Liver (tissue), 8 donors: ENCODE measurements at regions not wholly inside any gene's neighbourhood (a gene's known extent, or its start where the extent isn't known, plus 50 kb on each side); places are given as distances from the start of the nearest gene placed in this dataset.

Source experiments
- DNase-seq: peaks from one replicate; pipeline ENCODE4 v3.0.0-alpha.2; 2017; ENCODE audit warnings: low spot score
- H3K27ac ChIP-seq, 2 donors: one replicate each; pipeline ENCODE4 v1.7.0; 2013; ENCODE audit warnings: inconsistent platforms in 2 of 2, low read length in 2 of 2, control low read depth in 1 of 2, low read depth in 1 of 2, mild to moderate bottlenecking in 1 of 2
- H3K27me3 ChIP-seq, 4 donors: one replicate each; pipeline versions ENCODE4 v1.6.1 to v1.7.0; 2013; ENCODE audit warnings: low read length in 3 of 4, inconsistent platforms in 1 of 4, mild to moderate bottlenecking in 1 of 4, moderate library complexity in 1 of 4; ENCODE audit not compliant: control insufficient read depth in 4 of 4, insufficient read depth in 4 of 4
- H3K36me3 ChIP-seq, 4 donors: one replicate each; pipeline versions ENCODE4 v1.6.1 to v1.7.0; 2013; ENCODE audit warnings: low read length in 3 of 4, mild to moderate bottlenecking in 3 of 4, low read depth in 1 of 4, moderate library complexity in 1 of 4; ENCODE audit not compliant: control insufficient read depth in 4 of 4, insufficient read depth in 3 of 4
- H3K4me1 ChIP-seq, 4 donors: one replicate each; pipeline versions ENCODE4 v1.6.1 to v1.7.0; 2013; ENCODE audit warnings: low read length in 3 of 4, mild to moderate bottlenecking in 3 of 4, moderate library complexity in 1 of 4; ENCODE audit not compliant: control insufficient read depth in 4 of 4, insufficient read depth in 4 of 4
- H3K4me3 ChIP-seq, 3 donors: one replicate each; pipeline versions ENCODE4 v1.6.1 to v1.7.0; 2013; ENCODE audit warnings: low read length in 3 of 3, control low read depth in 1 of 3, low read depth in 1 of 3, mild to moderate bottlenecking in 1 of 3
- H3K9ac ChIP-seq, 2 donors: one replicate each; pipeline ENCODE4 v1.7.0; 2013; ENCODE audit warnings: low read length in 2 of 2, mild to moderate bottlenecking in 2 of 2, moderate library complexity in 2 of 2, control low read depth in 1 of 2, low read depth in 1 of 2
- H3K9me3 ChIP-seq, 4 donors: one replicate each; pipeline versions ENCODE4 v1.6.1 to v1.7.0; 2013; ENCODE audit warnings: low read length in 3 of 4; ENCODE audit not compliant: control insufficient read depth in 4 of 4
- CTCF ChIP-seq: fragments of 150-350 bp; IDR thresholded peaks from 2 replicates; pipeline ENCODE4 v1.5.1; 2017; ENCODE audit warnings: improper control_type of control experiment, low read depth, low read length; ENCODE audit not compliant: missing input control
- EGR1 ChIP-seq, 2 donors: IDR thresholded peaks; 2 replicates each; pipeline ENCODE4 v1.6.1; 2016 to 2018; ENCODE audit warnings: antibody characterized with exemption in 2 of 2, low read depth in 2 of 2
- FOXA1 ChIP-seq: IDR thresholded peaks from 2 replicates; pipeline ENCODE4 v1.6.1; 2016; ENCODE audit warnings: antibody characterized with exemption
- FOXA2 ChIP-seq: IDR thresholded peaks from 2 replicates; pipeline ENCODE4 v1.6.1; 2016; ENCODE audit warnings: antibody characterized with exemption
- GABPA ChIP-seq, 2 donors: IDR thresholded peaks in 1 of 2; conservative IDR thresholded peaks in 1 of 2; 2 replicates each; pipeline ENCODE4 v1.6.1; 2016; ENCODE audit warnings: antibody characterized with exemption in 2 of 2, mild to moderate bottlenecking in 1 of 2, moderate library complexity in 1 of 2
- HNF4A ChIP-seq, 2 donors: conservative IDR thresholded peaks; 2 replicates each; pipeline ENCODE4 v1.6.1; 2016; ENCODE audit warnings: antibody characterized with exemption in 2 of 2, mild to moderate bottlenecking in 2 of 2
- JUND ChIP-seq, 2 donors: IDR thresholded peaks; 2 replicates each; pipeline ENCODE4 v1.6.1; 2016; ENCODE audit warnings: antibody characterized with exemption in 2 of 2
- NR2F2 ChIP-seq: IDR thresholded peaks from 2 replicates; pipeline ENCODE4 v1.6.1; 2016; ENCODE audit warnings: antibody characterized with exemption
- RAD21 ChIP-seq, 2 donors: IDR thresholded peaks; 2 replicates each; pipeline ENCODE4 v1.6.1; 2016; ENCODE audit warnings: antibody characterized with exemption in 2 of 2, mild to moderate bottlenecking in 2 of 2
- REST ChIP-seq: IDR thresholded peaks from 2 replicates; pipeline ENCODE4 v1.6.1; 2016; ENCODE audit warnings: antibody characterized with exemption, mild to moderate bottlenecking
- RXRA ChIP-seq, 2 donors: IDR thresholded peaks; 2 replicates each; pipeline ENCODE4 v1.6.1; 2017 to 2018; ENCODE audit warnings: antibody characterized with exemption in 2 of 2, mild to moderate bottlenecking in 1 of 2
- SP1 ChIP-seq: IDR thresholded peaks from 2 replicates; pipeline ENCODE4 v1.6.1; 2018; ENCODE audit warnings: antibody characterized with exemption, mild to moderate bottlenecking
- TAF1 ChIP-seq: conservative IDR thresholded peaks from 2 replicates; pipeline ENCODE4 v1.6.1; 2016; ENCODE audit warnings: antibody characterized with exemption, mild to moderate bottlenecking
- YY1 ChIP-seq: IDR thresholded peaks from 2 replicates; pipeline ENCODE4 v1.6.1; 2016; ENCODE audit warnings: antibody characterized with exemption, mild to moderate bottlenecking
- ZBTB33 ChIP-seq: IDR thresholded peaks from 2 replicates; pipeline ENCODE4 v1.6.1; 2016; ENCODE audit warnings: antibody characterized with exemption
- WGBS: extraction: QIAGEN DNeasy Blood & Tissue Kit; methylation state at CpG from one replicate; pipeline ENCODE4 v1.1.7; 2013; 5-methylcytosine and 5-hydroxymethylcytosine counted together
- TF ChIP-seq, protein P1 (sequence below): IDR thresholded peaks from 2 replicates; pipeline ENCODE4 v1.6.1; 2016; ENCODE audit warnings: antibody characterized with exemption
- TF ChIP-seq, protein P2 (sequence below): IDR thresholded peaks from 2 replicates; pipeline ENCODE4 v1.6.1; 2016; ENCODE audit warnings: antibody characterized with exemption
- donor health status: healthy.
- donor health status: healthy.
- donor health status: healthy.
- donor health status: healthy.
- donor health status: healthy.

DNA sequence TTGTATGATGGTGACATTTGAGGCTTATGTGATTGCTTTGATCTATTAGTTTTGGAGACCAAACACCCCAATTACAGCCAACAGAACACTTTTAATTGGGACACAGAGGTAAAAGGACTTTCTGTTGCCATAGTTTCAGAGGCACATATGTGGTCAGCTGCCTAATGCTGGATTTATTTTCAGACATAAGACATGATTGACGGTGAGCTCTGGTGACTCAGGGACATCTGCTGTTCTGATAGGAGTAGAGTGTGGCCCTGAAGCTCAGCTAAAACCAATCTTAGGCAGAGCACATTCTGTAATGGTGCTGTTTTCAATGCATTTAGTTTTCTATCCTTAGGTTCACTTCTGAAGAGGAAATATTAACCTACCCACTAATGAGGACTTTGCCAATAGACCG lies 247.1 kb downstream of the UTP18 start:
- WGBS, result 83% methylated on average over 2 of the region's 2 CpGs
- H3K4me3 ChIP-seq, result no peak overlapping the region
- no peak for TF ChIP-seq JUND (IDR thresholded peaks at IDR 0.05)
- TF ChIP-seq SP1, result no peak
- no peak for TF ChIP-seq TAF1
- TF ChIP-seq, protein P1, sequence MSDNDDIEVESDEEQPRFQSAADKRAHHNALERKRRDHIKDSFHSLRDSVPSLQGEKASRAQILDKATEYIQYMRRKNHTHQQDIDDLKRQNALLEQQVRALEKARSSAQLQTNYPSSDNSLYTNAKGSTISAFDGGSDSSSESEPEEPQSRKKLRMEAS, result no peak
- TF ChIP-seq CTCF, result no peak
- no peak for TF ChIP-seq FOXA1
- DNase-seq, result no peak
- no peaks in the 10 kb centered on the region for H3K9me3 ChIP-seq
- no peak overlapping the region for H3K27ac ChIP-seq
- H3K27me3 ChIP-seq, result peaks cover 0 to 3% (median 0%) of the 10 kb centered on the region in 4 donors
- no peaks in the 10 kb centered on the region for H3K36me3 ChIP-seq
- H3K4me1 ChIP-seq, result no peaks in the 10 kb centered on the region
- no peak overlapping the region for H3K9ac ChIP-seq

DNA sequence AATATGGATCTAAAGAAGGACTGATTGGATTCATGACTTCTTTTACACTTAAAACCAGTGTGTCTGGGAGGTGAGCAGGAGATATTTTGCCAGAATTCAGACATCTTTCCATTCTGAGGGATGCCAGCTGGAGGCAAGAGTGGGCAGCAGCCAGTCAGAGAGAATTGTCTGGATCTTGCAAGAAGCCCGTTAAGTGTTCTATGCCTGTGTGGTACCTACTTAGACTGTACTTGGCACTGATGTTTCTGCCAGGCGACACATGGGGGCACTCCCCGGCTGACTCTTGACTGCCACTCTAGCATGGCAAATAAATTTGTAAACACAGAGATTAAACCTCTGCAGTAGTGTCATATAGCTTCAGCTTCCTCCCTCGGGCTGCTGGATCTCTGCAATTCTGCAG lies 247.7 kb downstream of the UTP18 start:
- Histone ChIP-seq H3K9me3 (no peaks in the 10 kb centered on the region), H3K9ac (no peak overlapping the region), H3K4me3 (no peak overlapping the region), H3K27ac (no peak overlapping the region), H3K36me3 (no peaks in the 10 kb centered on the region), H3K4me1 (no peaks in the 10 kb centered on the region), H3K27me3 (peaks cover 0 to 3% (median 0%) of the 10 kb centered on the region in 4 donors)
- WGBS, result 80% methylated on average over 4 of the region's 4 CpGs
- no peak for TF ChIP-seq ZBTB33
- no peak for TF ChIP-seq EGR1 (IDR thresholded peaks at IDR 0.05; ENCODE audit: low read depth in 2 of 2)
- no peak for TF ChIP-seq CTCF
- TF ChIP-seq SP1, result no peak
- no peak for TF ChIP-seq RAD21 (IDR thresholded peaks at IDR 0.05)
- TF ChIP-seq NR2F2, result no peak
- TF ChIP-seq FOXA2, result no peak
- TF ChIP-seq FOXA1, result no peak
- TF ChIP-seq RXRA (IDR thresholded peaks at IDR 0.05), result no peak
- no peak for TF ChIP-seq YY1
- no peak for TF ChIP-seq REST
- TF ChIP-seq HNF4A (conservative IDR thresholded peaks at IDR 0.05), result no peak
- TF ChIP-seq, protein P1, result no peak
- TF ChIP-seq GABPA (IDR thresholded peaks at IDR 0.05 in 1 of 2, conservative IDR thresholded peaks at IDR 0.05 in 1 of 2), result no peak
- TF ChIP-seq, protein P2, sequence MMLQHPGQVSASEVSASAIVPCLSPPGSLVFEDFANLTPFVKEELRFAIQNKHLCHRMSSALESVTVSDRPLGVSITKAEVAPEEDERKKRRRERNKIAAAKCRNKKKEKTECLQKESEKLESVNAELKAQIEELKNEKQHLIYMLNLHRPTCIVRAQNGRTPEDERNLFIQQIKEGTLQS, result no peak
- no peak for DNase-seq
